ENCODE measurements at regions not wholly inside any gene's neighbourhood (a gene's known extent, or its start where the extent isn't known, plus 50 kb on each side); places are given as distances from the start of the nearest gene placed in this dataset.

DNA sequence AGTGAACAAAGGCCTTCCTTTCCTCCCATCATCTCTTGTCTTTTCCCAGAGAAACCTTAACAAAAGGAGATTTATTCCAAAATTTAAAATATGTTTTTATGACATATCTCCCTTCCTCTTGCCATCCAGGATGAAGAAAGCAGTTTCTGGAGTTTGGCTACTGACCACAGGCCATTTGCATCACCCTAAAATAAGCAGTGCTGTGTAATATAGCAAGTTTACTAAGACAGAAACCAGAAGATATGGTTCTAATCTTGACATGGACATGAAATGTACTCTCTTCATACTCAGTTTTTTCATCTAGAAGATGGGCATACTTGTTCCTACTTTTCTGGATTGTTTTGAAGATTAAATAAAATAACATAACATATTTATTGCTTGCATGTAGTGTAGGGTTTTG lies 50.2 kb upstream of the ZFAND5 start:
- TF ChIP-seq OSR1 (CRISPR knock-in tag; IDR thresholded peaks at IDR 0.05), result no peak
- TF ChIP-seq, protein P1, sequence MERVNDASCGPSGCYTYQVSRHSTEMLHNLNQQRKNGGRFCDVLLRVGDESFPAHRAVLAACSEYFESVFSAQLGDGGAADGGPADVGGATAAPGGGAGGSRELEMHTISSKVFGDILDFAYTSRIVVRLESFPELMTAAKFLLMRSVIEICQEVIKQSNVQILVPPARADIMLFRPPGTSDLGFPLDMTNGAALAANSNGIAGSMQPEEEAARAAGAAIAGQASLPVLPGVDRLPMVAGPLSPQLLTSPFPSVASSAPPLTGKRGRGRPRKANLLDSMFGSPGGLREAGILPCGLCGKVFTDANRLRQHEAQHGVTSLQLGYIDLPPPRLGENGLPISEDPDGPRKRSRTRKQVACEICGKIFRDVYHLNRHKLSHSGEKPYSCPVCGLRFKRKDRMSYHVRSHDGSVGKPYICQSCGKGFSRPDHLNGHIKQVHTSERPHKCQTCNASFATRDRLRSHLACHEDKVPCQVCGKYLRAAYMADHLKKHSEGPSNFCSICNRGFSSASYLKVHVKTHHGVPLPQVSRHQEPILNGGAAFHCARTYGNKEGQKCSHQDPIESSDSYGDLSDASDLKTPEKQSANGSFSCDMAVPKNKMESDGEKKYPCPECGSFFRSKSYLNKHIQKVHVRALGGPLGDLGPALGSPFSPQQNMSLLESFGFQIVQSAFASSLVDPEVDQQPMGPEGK (CRISPR knock-in tag; IDR thresholded peaks at IDR 0.05; ENCODE audit: borderline replicate concordance), result no peak
- TF ChIP-seq ZC3H10 (CRISPR knock-in tag; IDR thresholded peaks at IDR 0.05), result no peak

Data from SK-N-SH treated with all-trans-retinoic acid at 6 μM for 48 hours (cell line).